HG03060 (cell line): ENCODE measurements at regions not wholly inside any gene's neighbourhood (a gene's known extent, or its start where the extent isn't known, plus 50 kb on each side); places are given as distances from the start of the nearest gene placed in this dataset.
"Not testable (repeated sequence)": the region's sequence is repeated elsewhere in the genome, so short reads cannot be mapped to it uniquely, and the experiment has no call there.

Source experiments
- ATAC-seq: cut with Tn5 transposase; IDR thresholded peaks from one replicate; pipeline ENCODE4 v1.9.1; 2021; ENCODE audit warnings: low read depth, moderate number of reproducible peaks; ENCODE audit not compliant: unreplicated experiment

GRCh38 chr5:153206361-153206760 lies 284.1 kb upstream of the GRIA1 start:
- no peak for ATAC-seq

DNA sequence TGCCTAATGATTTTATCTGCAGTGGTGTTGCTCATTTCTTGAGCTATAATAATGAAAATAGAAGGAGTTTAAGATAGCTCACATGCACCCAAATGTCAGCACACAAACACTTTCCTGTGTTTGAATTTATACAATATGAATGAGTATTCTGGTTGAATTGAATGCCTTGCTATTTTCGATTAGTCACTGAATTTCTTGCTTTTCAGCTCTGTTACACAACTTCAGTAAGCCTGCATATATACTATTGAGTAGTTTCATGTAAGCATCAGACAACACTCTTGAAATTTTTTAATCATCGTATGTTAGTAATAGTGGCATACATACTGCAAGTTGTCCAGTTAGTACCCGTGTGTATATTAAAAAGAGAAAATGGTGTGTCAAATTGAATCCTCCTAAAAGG lies 281.5 kb upstream of the GRIA1 start:
- ATAC-seq: no peak

GRCh38 chr5:153209687-153210086 lies 280.8 kb upstream of the GRIA1 start:
- no peak for ATAC-seq

- ATAC-seq: no peak
Measured at GRCh38 chr5:153211076-153211475, 279.4 kb upstream of the GRIA1 start.

DNA sequence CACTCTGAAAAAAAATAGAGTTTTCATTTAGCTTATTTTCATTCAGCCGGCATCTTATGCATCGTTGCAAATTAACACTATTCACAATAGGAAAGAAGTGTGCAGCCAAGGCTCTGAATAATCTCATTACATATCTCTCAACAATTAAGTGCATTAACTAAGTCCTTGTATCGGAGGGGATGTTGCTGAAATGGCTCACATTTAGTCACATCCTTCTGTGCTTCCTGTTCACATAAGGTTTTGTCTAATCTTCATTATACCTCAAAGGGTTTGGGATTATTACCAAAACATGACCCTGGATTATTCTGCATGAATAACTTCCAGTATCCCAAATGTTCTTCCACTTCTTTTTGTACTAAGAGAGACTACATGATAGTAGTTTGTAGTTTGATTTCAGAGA lies 278.0 kb upstream of the GRIA1 start:
- no peak for ATAC-seq

GRCh38 chr5:153222936-153223335 lies 267.5 kb upstream of the GRIA1 start:
- no peak for ATAC-seq

- ATAC-seq: no peak
Measured at GRCh38 chr5:153223376-153223775, 267.1 kb upstream of the GRIA1 start.

GRCh38 chr5:153224651-153225050 lies 265.8 kb upstream of the GRIA1 start:
- no peak for ATAC-seq

DNA sequence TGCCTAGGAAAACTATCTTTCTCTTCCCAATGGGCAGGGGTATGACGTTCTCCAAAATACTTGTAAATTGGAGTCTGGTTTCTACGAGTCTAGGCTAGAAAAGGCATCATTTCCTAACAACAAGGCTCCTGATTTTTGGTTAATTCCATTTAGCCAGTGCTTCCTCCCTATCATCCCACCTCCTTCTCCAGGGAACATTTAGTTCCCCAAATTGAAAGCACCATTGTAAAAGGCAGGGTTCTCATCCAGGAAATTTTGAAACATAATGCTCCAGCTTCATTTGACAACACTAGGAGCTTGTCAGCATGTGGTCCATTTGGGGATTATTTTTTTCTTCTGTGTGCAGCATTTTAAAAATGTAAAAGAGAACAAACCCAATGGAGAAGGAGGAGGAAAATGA lies 256.5 kb upstream of the GRIA1 start:
- ATAC-seq: no peak

DNA sequence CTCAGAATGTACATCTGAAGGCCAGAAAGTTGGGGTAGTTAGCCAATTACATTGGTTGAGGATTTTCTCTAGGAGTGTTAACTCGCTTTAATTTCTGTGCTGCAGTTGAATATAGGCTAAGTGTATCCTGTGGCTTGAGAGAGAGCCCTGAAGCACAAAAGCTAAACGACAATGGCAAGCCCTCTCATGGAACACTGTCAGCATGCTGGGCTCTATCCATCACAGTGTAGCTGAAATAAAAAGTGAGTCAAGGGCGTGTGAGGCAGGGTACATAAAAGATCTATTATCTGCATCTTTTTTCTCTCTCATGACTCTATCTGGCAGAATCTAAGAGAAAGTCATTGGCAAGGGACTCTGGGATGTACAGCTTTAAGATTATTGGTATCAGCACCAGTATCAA lies 254.2 kb upstream of the GRIA1 start:
- no peak for ATAC-seq

GRCh38 chr5:153237671-153238332 lies 252.7 kb upstream of the GRIA1 start:
- ATAC-seq: peak; percentile 57

GRCh38 chr5:153257381-153257780 lies 233.1 kb upstream of the GRIA1 start:
- ATAC-seq: no peak

DNA sequence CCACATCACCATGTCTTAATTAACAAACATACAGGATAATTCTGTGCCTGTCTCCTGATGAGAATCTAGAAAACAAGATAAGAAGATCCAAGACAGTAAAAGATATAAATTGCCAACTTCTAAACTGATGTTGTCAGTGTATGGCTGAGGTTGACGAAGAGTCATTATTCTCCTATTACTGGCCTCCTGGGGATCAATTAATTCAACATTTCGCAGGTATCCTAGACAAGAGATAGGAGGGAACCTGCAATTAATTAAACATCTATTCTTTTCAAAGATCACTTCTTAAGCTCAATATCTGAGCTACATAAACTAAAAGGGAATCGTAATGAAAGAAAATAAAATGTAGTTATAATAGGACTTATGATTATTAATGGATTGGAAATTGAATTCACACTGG lies 232.0 kb upstream of the GRIA1 start:
- no peak for ATAC-seq

GRCh38 chr5:153267506-153267905 lies 223.0 kb upstream of the GRIA1 start:
- no peak for ATAC-seq

DNA sequence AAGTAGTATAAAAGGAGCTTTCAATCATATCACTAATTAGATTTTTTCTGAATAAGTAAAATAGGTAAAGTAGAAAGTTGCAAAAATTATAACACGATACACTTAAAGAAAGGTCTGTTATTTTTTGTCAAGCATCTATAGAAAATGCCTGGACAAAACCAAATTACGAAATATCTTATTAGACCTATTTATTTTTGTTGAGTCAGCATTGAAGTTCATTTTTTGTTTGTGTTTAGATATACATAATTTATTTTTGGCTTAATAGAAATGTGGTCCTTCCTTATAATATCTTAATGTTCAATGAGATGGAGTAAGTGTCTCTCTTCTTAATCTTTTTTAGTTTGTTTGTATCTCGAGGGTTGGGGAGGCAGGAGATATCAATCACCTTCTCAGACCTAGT lies 214.8 kb upstream of the GRIA1 start:
- no peak for ATAC-seq

DNA sequence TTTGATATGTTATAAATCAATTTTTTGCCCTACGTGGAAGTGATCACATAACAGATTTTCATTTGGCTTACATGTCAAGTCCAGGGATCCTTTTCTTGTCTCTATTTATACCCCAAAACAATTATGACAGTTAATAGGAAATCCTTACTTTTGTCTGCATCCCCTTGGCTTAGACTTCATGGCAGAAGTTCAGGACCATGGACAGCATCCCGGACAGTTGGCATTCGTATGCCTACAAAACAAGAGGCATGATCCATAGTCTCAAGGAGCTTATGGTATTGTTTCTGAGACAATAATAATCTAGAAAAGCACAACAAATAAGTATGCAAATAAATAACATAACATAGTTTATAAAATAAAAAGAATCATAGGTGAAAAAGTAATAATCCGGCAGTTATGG lies 214.3 kb upstream of the GRIA1 start:
- ATAC-seq: no peak

- not testable (repeated sequence) for ATAC-seq
Measured at GRCh38 chr5:153296251-153296844, 194.1 kb upstream of the GRIA1 start.

GRCh38 chr5:153299891-153300290 lies 190.6 kb upstream of the GRIA1 start:
- ATAC-seq: no peak

GRCh38 chr5:153308282-153308681 lies 182.2 kb upstream of the GRIA1 start:
- no peak for ATAC-seq

- no peak for ATAC-seq
Measured at GRCh38 chr5:153318556-153318955, 171.9 kb upstream of the GRIA1 start.

GRCh38 chr5:153321478-153321877 lies 169.0 kb upstream of the GRIA1 start:
- ATAC-seq: no peak

DNA sequence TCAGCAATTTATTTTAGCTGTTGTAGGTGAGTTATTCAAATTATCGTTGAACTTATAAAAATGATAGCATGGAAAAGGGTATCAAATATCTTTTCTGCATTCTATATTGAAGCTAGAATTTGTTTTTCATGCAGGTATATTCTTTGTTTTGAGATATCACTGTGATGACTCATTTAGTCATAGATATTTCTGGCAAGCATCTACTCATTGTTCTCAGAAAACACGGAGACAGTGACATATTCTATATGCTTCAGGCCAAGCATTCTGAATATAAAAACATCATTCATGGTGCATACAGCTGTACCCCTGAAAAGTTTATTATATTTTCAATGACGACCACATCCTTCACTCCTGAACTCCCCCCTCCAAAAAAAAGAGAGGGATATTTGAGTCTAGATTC lies 150.3 kb upstream of the GRIA1 start:
- ATAC-seq: no peak

GRCh38 chr5:153340738-153341137 lies 149.7 kb upstream of the GRIA1 start:
- ATAC-seq: no peak
